Calu3 (cell line): ENCODE measurements at regions not wholly inside any gene's neighbourhood (a gene's known extent, or its start where the extent isn't known, plus 50 kb on each side); places are given as distances from the start of the nearest gene placed in this dataset.

Experiments
- BruUV-seq: library from RNA; stranded (reverse); fragments of 400-500 nt; replicated peaks from 2 replicates; lab custom pipeline; 2021; lab: Mats Ljungman, UMichigan
- CTCF ChIA-PET: fragments of 300-600 bp; sonication (Branson Sonifier 250); formaldehyde crosslinking; loops from one replicate; lab custom pipeline; 2022; ENCODE audit warnings: antibody characterized with exemption; lab: Charles Lee
- DNase-seq: peaks from one replicate; pipeline ENCODE4 v3.0.0; 2022
- H3K27ac Mint-ChIP-seq: one replicate; pipeline ENCODE4 v1.8.0; 2022; ENCODE audit warnings: mixed read lengths; ENCODE audit not compliant: unreplicated experiment
- H3K27me3 Mint-ChIP-seq: one replicate; pipeline ENCODE4 v1.8.0; 2022; ENCODE audit warnings: mixed read lengths; ENCODE audit not compliant: unreplicated experiment
- H3K36me3 Mint-ChIP-seq: one replicate; pipeline ENCODE4 v1.8.0; 2022; ENCODE audit warnings: mild to moderate bottlenecking, moderate library complexity, mixed read lengths; ENCODE audit not compliant: insufficient read depth, unreplicated experiment
- H3K4me1 Mint-ChIP-seq: one replicate; pipeline ENCODE4 v1.8.0; 2022; ENCODE audit warnings: mild to moderate bottlenecking, low read depth, mixed read lengths; ENCODE audit not compliant: unreplicated experiment
- H3K4me3 Mint-ChIP-seq: one replicate; pipeline ENCODE4 v1.8.0; 2022; ENCODE audit warnings: mild to moderate bottlenecking, low read depth, moderate library complexity, mixed read lengths; ENCODE audit not compliant: unreplicated experiment
- H3K9me3 Mint-ChIP-seq: one replicate; pipeline ENCODE4 v1.8.0; 2022; ENCODE audit warnings: low read depth, mixed read lengths; ENCODE audit not compliant: unreplicated experiment
- intact Hi-C: fragments of 100-400 bp; cut with micrococcal nuclease; formaldehyde crosslinking; loops from one replicate; pipeline ENCODE4 v1.10.0; 2022; ENCODE audit not compliant: unreplicated experiment
- TF ChIP-seq, protein P1 (sequence below): fragments of 200-600 bp; IDR thresholded peaks from one replicate; pipeline ENCODE4 v1.8.0; 2022; ENCODE audit warnings: antibody characterized with exemption; ENCODE audit not compliant: unreplicated experiment

DNA sequence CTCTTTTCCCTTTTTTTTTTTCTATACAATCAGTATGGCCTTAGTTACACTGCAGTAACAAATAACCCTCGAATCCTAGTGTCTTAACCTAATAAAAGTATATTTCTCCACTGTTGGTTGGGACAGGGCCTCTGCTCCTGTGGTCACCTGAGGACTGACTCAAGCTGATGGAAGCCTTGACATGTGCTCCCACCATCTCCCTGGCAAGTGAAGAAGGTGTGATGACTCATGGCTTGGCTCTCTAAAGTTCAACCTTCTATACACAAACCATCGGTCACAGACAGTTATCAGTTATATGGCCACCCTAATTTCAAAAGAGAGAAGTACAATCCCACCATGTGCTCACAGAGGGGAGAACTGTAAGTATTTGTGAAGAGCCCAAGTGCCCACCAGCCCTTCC, 65.8 kb upstream of the CACNA2D3 start:
- Mint-ChIP-seq H3K27ac (no peak overlapping the region), H3K27me3 (peaks cover 14% of the 10 kb centered on the region), H3K4me3 (no peak overlapping the region), H3K9me3 (no peaks in the 10 kb centered on the region), H3K36me3 (no peaks in the 10 kb centered on the region), H3K4me1 (no peaks in the 10 kb centered on the region)
- no TSS peak for BruUV-seq
- no peak for DNase-seq
- intact Hi-C loops = no loop called here
- CTCF ChIA-PET = no interaction called here
- TF ChIP-seq, protein P1, sequence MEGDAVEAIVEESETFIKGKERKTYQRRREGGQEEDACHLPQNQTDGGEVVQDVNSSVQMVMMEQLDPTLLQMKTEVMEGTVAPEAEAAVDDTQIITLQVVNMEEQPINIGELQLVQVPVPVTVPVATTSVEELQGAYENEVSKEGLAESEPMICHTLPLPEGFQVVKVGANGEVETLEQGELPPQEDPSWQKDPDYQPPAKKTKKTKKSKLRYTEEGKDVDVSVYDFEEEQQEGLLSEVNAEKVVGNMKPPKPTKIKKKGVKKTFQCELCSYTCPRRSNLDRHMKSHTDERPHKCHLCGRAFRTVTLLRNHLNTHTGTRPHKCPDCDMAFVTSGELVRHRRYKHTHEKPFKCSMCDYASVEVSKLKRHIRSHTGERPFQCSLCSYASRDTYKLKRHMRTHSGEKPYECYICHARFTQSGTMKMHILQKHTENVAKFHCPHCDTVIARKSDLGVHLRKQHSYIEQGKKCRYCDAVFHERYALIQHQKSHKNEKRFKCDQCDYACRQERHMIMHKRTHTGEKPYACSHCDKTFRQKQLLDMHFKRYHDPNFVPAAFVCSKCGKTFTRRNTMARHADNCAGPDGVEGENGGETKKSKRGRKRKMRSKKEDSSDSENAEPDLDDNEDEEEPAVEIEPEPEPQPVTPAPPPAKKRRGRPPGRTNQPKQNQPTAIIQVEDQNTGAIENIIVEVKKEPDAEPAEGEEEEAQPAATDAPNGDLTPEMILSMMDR = no peak

DNA sequence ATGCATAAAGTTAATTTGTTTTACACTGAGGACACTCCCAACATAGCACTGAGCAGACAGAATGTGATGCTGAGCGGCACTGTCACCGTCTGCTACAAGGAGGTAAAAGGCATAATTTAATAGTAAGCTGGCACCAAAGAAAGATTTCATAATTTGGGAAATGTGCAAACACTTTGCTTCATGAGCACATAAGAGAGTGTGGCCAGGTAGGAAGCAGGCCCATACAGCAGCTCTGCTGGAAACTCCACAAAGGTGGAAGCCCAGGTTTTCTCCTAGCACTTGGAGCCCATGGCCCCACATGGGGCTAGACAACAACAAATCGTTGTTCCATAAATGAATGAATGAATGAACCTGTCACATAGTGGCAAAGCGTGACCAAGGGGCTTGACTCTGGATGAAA, 68.5 kb upstream of the CACNA2D3 start:
- no peaks in the 10 kb centered on the region for H3K36me3 Mint-ChIP-seq
- no peaks in the 10 kb centered on the region for H3K9me3 Mint-ChIP-seq
- no TSS peak for BruUV-seq
- DNase-seq = no peak
- H3K4me3 Mint-ChIP-seq = no peak overlapping the region
- TF ChIP-seq, protein P1 = no peak
- no peaks in the 10 kb centered on the region for H3K4me1 Mint-ChIP-seq
- CTCF ChIA-PET = no interaction called here
- no peak overlapping the region for H3K27ac Mint-ChIP-seq
- H3K27me3 Mint-ChIP-seq = peaks cover 32% of the 10 kb centered on the region
- intact Hi-C loops = no loop called here

DNA sequence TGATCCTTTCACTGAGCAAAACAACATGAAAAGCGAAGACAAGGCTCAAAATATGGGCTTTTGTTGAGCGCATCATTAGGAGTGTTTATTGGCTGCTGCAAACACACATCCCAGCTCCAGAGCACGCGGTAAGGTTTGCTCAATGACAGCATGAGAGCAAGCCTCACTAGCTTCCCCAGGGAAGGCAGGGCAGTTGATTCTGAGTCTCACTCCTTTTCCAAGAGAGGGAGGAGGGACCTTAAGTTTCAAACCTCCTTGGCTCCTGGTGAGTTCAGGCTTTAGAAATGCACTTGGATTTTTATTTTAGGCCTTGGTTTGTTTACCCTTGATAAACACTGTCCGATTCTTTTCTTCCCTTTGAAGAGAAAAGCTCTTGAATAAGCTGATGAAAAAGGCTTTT, 69.1 kb upstream of the CACNA2D3 start:
- Mint-ChIP-seq H3K27me3 (peaks cover 38% of the 10 kb centered on the region), H3K9me3 (no peaks in the 10 kb centered on the region), H3K36me3 (no peaks in the 10 kb centered on the region), H3K4me3 (no peak overlapping the region), H3K4me1 (no peaks in the 10 kb centered on the region), H3K27ac (no peak overlapping the region)
- BruUV-seq = no TSS peak
- intact Hi-C loops = no loop called here
- TF ChIP-seq, protein P1 = no peak
- CTCF ChIA-PET = no interaction called here
- no peak for DNase-seq

DNA sequence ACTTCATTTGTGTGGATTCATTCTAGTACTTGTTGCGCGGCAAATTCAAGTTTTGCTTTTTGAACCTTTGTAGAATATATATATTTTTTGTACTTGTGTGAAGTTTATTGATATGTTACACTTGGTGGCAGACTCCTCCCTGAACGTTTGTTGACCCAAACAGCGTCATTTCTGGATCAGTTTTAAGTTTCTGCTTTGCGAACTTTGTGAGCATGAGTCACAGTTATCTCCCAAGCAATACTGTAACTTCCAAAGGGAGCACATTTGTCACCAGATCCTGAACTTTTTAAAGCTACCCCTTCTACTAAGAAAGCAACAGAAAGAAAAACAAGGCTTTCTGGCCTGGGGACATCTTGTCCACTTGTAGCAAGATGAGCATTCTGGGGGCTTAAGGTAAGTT, 74.8 kb upstream of the CACNA2D3 start:
- no peak for DNase-seq
- Mint-ChIP-seq H3K9me3 (no peaks in the 10 kb centered on the region), H3K36me3 (no peaks in the 10 kb centered on the region), H3K27me3 (peaks cover 24% of the 10 kb centered on the region), H3K4me3 (no peak overlapping the region), H3K4me1 (no peaks in the 10 kb centered on the region), H3K27ac (no peak overlapping the region)
- TF ChIP-seq, protein P1 = no peak
- BruUV-seq = no TSS peak
- CTCF ChIA-PET = no interaction called here
- intact Hi-C loops = no loop called here
